ENCODE measurements at regions not wholly inside any gene's neighbourhood (a gene's known extent, or its start where the extent isn't known, plus 50 kb on each side); places are given as distances from the start of the nearest gene placed in this dataset.

- no peaks in the 10 kb centered on the region for H3K36me3 ChIP-seq (ENCODE audit: insufficient read depth, low read length)
- no peaks in the 10 kb centered on the region for H3K27me3 ChIP-seq (ENCODE audit: insufficient read depth, low read depth, low read length)
- H3K9ac ChIP-seq (ENCODE audit: low read length): no peak overlapping the region
- no peaks in the 10 kb centered on the region for H3F3A ChIP-seq (ENCODE audit: insufficient read depth, low read length, poor library complexity, severe bottlenecking)
- no peaks in the 10 kb centered on the region for H3K9me3 ChIP-seq (ENCODE audit: low read length)
- H3K4me3 ChIP-seq (ENCODE audit: low read length): no peak overlapping the region
- TF ChIP-seq REST (IDR thresholded peaks at IDR 0.05; ENCODE audit: borderline replicate concordance): no peak
- no peak for TF ChIP-seq EP300 (conservative IDR thresholded peaks at IDR 0.05; ENCODE audit: poor library complexity, severe bottlenecking)
- TF ChIP-seq CTCF (IDR thresholded peaks at IDR 0.05; ENCODE audit: poor library complexity, severe bottlenecking): no peak
- no peak for TF ChIP-seq RAD21 (conservative IDR thresholded peaks at IDR 0.05)
- TF ChIP-seq POLR2AphosphoS5 (IDR thresholded peaks at IDR 0.05): no peak
- no peak for TF ChIP-seq TAF1 (IDR thresholded peaks at IDR 0.05; ENCODE audit: low read depth)
- H3K79me2 ChIP-seq (replicated peaks; ENCODE audit: insufficient read depth, low read length): no peaks in the 10 kb centered on the region
- no peaks in the 10 kb centered on the region for H4K20me1 ChIP-seq (ENCODE audit: insufficient read depth)
- no peak overlapping the region for H3K4me2 ChIP-seq (ENCODE audit: low read length)
- H3K27ac ChIP-seq (ENCODE audit: low read length): no peak overlapping the region
- H3K9me2 ChIP-seq (ENCODE audit: insufficient read depth, low read length): no peaks in the 10 kb centered on the region
- no peak overlapping the region for H2AFZ ChIP-seq (ENCODE audit: low read depth, low read length)
Measured at GRCh38 chr13:111622051-111622531, 301.6 kb downstream of the TEX29 start.

GRCh38 chr13:111623208-111623607, 302.8 kb downstream of the TEX29 start:
- no peak overlapping the region for H2AFZ ChIP-seq (ENCODE audit: low read depth, low read length)
- no peak overlapping the region for H3K27ac ChIP-seq (ENCODE audit: low read length)
- H3F3A ChIP-seq (ENCODE audit: insufficient read depth, low read length, poor library complexity, severe bottlenecking): no peaks in the 10 kb centered on the region
- no peaks in the 10 kb centered on the region for H3K79me2 ChIP-seq (replicated peaks; ENCODE audit: insufficient read depth, low read length)
- H3K9me3 ChIP-seq (ENCODE audit: low read length): no peaks in the 10 kb centered on the region
- no peak overlapping the region for H3K4me2 ChIP-seq (ENCODE audit: low read length)
- H3K36me3 ChIP-seq (ENCODE audit: insufficient read depth, low read length): no peaks in the 10 kb centered on the region
- no peaks in the 10 kb centered on the region for H3K27me3 ChIP-seq (ENCODE audit: insufficient read depth, low read depth, low read length)
- H4K20me1 ChIP-seq (ENCODE audit: insufficient read depth): no peaks in the 10 kb centered on the region
- TF ChIP-seq SMC3 (conservative IDR thresholded peaks at IDR 0.05; ENCODE audit: poor library complexity) (no peak), POLR2AphosphoS5 (IDR thresholded peaks at IDR 0.05) (no peak), EZH2 (IDR thresholded peaks at IDR 0.05; ENCODE audit: borderline replicate concordance, insufficient read depth, low read length, poor library complexity, severe bottlenecking) (no peak), MXI1 (conservative IDR thresholded peaks at IDR 0.05; ENCODE audit: poor library complexity, severe bottlenecking) (no peak), REST (IDR thresholded peaks at IDR 0.05; ENCODE audit: borderline replicate concordance) (no peak), EP300 (conservative IDR thresholded peaks at IDR 0.05; ENCODE audit: poor library complexity, severe bottlenecking) (no peak), CTCF (IDR thresholded peaks at IDR 0.05; ENCODE audit: poor library complexity, severe bottlenecking) (no peak), TAF1 (IDR thresholded peaks at IDR 0.05; ENCODE audit: low read depth) (no peak), RAD21 (conservative IDR thresholded peaks at IDR 0.05) (no peak)
- no peak overlapping the region for H3K9ac ChIP-seq (ENCODE audit: low read length)
- H3K4me3 ChIP-seq (ENCODE audit: low read length): no peak overlapping the region
- no peaks in the 10 kb centered on the region for H3K9me2 ChIP-seq (ENCODE audit: insufficient read depth, low read length)
